RKO (cell line): ENCODE measurements at regions not wholly inside any gene's neighbourhood (a gene's known extent, or its start where the extent isn't known, plus 50 kb on each side); places are given as distances from the start of the nearest gene placed in this dataset.
"Not testable (repeated sequence)": the region's sequence is repeated elsewhere in the genome, so short reads cannot be mapped to it uniquely, and the experiment has no call there.

Experiments used
- DNase-seq: peaks from one replicate; pipeline ENCODE4 v3.0.0-alpha.2; 2016; ENCODE audit warnings: low spot score

GRCh38 chr5:82551192-82551591, 273.0 kb upstream of the RPS23 start:
- no peak for DNase-seq

- no peak for DNase-seq
Measured at GRCh38 chr5:82549263-82549662, 271.1 kb upstream of the RPS23 start.

GRCh38 chr5:82544004-82544403, 265.9 kb upstream of the RPS23 start:
- no peak for DNase-seq

GRCh38 chr5:82540301-82540700, 262.1 kb upstream of the RPS23 start:
- DNase-seq = no peak

- no peak for DNase-seq
Measured at GRCh38 chr5:82538339-82539034, 260.3 kb upstream of the RPS23 start.

GRCh38 chr5:82537687-82538306, 259.6 kb upstream of the RPS23 start:
- no peak for DNase-seq

DNA sequence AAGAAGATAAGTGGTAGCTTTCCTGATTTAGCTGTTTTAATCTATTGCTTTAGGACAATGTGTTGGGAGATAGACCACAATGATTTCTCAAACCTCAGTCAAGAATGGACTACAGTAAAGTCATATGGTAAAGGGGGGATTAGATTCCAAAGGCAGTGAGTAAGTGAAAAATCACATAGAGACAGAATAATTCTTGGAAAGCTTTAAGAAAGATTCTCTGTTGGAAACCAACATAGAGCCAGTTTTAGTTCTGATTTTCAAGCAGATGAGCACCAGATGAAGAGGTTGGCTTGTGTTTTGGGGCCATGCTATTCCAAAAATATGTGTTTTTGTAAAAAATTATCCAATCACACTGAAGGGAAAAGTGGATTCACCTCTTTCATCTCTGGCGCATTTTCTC, 256.8 kb upstream of the RPS23 start:
- DNase-seq = no peak

DNA sequence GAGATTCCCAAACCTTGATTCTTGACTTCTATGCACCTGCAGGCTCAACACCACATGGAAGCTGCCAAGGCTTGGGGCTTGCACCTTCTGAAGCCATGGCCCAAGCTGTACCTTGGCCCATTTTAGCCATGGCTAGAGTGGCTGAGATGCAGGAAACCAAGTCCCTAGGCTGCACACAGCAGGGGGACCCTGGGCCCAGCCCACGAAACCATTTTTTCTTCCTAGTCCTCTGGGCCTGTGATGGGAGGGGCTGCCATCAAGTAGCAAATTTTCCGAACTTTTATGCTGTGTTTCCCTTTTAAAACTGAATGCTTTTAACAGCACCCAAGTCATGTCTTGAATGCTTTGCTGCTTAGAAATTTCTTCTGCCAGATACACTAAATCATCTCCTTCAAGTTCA, 253.9 kb upstream of the RPS23 start:
- DNase-seq = not testable (repeated sequence)

GRCh38 chr5:82526540-82526939, 248.4 kb upstream of the RPS23 start:
- DNase-seq = no peak

GRCh38 chr5:82525626-82526025, 247.5 kb upstream of the RPS23 start:
- no peak for DNase-seq

DNA sequence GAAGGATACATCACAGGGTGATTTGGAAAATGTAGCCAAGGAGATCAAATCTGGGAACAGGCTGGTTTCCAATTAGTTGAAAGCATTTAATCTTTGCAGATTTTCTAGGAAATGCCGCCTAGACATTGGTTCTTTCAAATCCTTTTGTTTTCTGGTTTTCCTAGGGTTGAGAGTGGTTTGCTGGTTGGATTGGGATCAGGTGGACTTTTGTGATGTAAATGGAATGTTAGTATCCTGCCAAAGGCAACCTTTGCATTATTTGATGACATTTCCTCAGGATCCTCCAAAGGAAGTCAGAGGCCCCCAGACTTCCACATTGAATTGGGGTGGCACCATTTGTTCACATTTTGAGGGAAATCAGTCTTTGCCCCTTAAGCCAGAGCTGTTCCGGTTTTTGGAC, 245.5 kb upstream of the RPS23 start:
- DNase-seq = no peak

DNA sequence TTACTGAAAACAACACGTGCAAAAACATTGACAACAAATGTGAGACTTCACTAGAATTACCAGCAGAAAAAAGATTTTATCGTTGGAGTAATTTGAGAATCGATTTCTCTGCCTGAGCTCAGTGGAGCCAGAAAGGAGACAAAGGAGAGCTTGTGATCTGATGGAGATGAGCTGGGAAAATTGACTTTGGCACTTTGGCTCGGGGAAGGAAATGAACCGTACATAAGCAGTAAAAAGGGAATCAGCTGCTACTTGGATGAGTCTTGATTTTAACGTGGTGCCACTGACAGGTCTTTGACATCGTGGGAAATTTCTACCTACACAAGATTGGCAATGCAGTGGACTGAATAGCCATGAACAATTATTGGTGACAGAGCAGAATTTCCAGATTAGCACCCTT, 244.7 kb upstream of the RPS23 start:
- no peak for DNase-seq

GRCh38 chr5:82521431-82522051, 243.4 kb upstream of the RPS23 start:
- DNase-seq = no peak

GRCh38 chr5:82519558-82519957, 241.4 kb upstream of the RPS23 start:
- peak; percentile 9 for DNase-seq

DNA sequence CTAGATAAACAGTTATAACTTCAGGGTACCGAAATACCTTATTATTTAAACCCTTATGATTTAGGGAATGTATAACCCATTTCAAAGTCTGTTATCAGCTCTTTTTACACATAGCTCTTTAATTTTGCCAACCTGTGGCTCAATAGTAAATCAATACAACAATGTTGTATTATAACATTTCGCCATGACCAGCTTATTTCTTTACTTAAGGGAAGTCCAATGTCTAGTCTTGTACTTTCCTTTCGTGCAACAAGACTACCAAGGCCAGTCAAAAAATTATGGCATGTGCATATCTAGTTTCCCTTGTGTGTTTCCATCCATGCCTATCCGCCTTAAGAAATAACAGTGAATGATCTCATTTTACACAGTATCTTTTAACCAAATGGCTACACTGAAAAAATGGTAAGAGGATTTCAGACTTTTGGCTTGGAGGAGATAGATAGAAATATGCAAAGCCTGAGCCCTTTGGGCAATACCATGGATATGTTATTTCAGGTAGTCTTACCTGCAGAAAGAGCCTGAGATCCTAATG, 239.5 kb upstream of the RPS23 start:
- DNase-seq = no peak

DNA sequence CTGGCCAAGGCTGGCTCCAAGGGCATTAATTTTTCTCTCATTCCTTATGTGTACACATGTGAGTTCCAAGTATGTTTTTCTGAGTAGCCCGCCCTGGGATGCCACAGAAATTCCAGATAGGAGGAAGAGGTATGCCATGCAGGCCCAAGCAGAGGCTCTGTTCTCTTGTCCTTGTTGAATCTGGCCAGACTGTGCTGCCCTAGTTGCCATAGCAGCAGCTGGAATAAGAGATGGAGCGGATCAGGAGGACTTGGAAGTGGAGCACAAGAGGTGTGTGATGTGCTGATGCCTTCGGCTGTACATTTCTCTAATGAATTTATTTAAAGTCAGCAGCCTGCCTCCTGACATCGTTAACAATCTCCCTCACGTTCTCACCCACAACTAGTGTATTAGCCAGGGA, 235.6 kb upstream of the RPS23 start:
- DNase-seq = no peak

DNA sequence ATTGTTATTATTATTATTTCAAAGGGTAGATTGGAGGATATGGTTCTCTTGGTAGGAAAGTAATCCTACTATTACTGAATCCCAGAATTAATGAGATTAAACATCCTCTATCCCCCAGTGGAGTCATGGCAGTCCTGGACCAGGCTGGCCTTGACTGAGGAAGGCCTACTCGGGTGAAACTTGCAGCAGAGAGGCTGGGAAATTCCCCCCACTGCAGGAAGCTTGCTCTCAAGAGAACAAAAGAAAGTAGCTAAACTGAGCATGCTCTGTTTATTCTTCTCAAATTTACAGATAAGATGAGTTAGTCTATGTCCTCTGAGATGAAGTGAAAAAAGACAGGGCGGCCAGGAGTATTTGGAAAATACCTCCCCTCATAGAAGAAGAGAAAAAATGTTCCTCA, 233.9 kb upstream of the RPS23 start:
- no peak for DNase-seq

DNA sequence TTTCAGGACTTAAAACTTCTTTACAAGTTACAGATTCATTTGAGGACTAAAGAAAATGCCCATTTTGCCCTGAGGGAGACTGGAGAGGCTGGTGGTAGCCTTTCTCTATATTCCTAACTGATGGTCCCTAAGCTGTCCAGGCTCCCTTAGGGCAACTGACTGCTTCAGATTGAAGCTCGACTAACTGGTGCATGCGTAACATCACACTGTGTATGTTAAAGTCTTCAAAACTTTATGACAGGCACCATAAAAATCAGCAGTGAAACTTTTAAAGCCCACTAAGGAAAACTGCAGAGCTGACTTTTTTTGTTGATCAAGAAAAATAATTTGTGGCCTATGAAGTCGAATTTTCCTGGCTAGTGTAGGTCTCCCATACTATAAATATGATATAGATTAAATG, 233.0 kb upstream of the RPS23 start:
- DNase-seq = no peak

DNA sequence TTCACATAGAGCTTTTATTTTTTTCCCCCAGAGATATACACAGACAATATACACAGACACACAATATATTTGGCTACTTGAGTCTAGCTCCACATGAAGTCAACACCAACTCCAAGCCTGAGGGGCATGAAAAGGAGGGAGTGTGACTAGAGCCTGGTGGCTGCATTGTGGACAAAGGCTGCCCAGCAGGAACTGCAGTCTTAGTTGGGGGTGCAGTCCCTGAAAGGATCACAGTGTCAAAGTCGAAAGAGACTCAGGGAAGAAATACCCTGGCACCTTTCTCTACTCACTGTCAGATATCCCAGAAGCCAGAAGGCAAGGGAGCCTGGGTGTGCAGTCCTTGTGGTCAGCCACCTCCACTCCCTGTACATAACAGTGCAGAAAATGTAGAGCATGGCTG, 231.6 kb upstream of the RPS23 start:
- no peak for DNase-seq

- not testable (repeated sequence) for DNase-seq
Measured at GRCh38 chr5:82506390-82506789, 228.2 kb upstream of the RPS23 start.

- no peak for DNase-seq
Measured at GRCh38 chr5:82499725-82500244, 221.6 kb upstream of the RPS23 start.

DNA sequence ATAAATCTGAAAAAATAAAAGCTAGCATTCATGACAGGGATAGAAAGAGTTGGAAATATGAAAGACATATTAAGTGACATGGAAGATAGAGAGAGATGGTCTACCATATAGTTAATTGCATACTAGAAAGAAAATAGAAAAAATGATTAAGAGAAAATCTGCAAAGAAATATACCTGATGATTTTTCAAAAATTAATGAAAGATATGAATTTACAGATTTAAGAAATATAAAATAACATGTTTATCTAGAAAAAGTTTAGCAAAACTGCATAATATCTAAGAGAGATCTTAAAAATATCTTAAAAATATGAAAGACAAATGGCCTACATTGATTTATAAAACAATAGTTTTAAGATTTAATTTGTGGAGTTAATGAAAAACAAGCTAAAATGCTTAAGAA, 219.1 kb upstream of the RPS23 start:
- DNase-seq = no peak

GRCh38 chr5:82494942-82495341, 216.8 kb upstream of the RPS23 start:
- no peak for DNase-seq
